ENCODE measurements at regions not wholly inside any gene's neighbourhood (a gene's known extent, or its start where the extent isn't known, plus 50 kb on each side); places are given as distances from the start of the nearest gene placed in this dataset.
"Not testable (repeated sequence)": the region's sequence is repeated elsewhere in the genome, so short reads cannot be mapped to it uniquely, and the experiment has no call there.

- no peak for DNase-seq
These were observed 126.6 kb upstream of the IL12B start for GRCh38 chr5:159456722-159457465.

- no peak for DNase-seq
These were observed 128.0 kb upstream of the IL12B start for GRCh38 chr5:159458217-159458711.

GRCh38 chr5:159459132-159459627, 128.9 kb upstream of the IL12B start:
- DNase-seq = no peak

- peak in 2 of 3 experiments; percentile 2 to 39 for DNase-seq
These were observed 129.8 kb upstream of the IL12B start for GRCh38 chr5:159459951-159460538.

GRCh38 chr5:159463590-159464321, 133.5 kb upstream of the IL12B start:
- peak in 1 of 3 experiments; percentile 2 for DNase-seq

- DNase-seq = peak in 1 of 3 experiments; percentile 15
These were observed 135.3 kb upstream of the IL12B start for GRCh38 chr5:159465604-159466003.

GRCh38 chr5:159467666-159468065, 137.4 kb upstream of the IL12B start:
- no peak for DNase-seq

- peak in 1 of 3 experiments; percentile 1 for DNase-seq
These were observed 139.4 kb upstream of the IL12B start for GRCh38 chr5:159469496-159470372.

GRCh38 chr5:159471904-159472303, 141.6 kb upstream of the IL12B start:
- DNase-seq = no peak

GRCh38 chr5:159475026-159475425, 144.7 kb upstream of the IL12B start:
- no peak for DNase-seq

- DNase-seq = no peak
These were observed 148.7 kb upstream of the IL12B start for GRCh38 chr5:159478950-159479349.

- DNase-seq = no peak
These were observed 150.6 kb upstream of the IL12B start for GRCh38 chr5:159480849-159481248.

- no peak for DNase-seq
These were observed 151.5 kb upstream of the IL12B start for GRCh38 chr5:159481751-159482150.

- DNase-seq = no peak
These were observed 156.5 kb upstream of the IL12B start for GRCh38 chr5:159486836-159487235.

GRCh38 chr5:159488516-159488915, 158.2 kb upstream of the IL12B start:
- no peak for DNase-seq

GRCh38 chr5:159489779-159490178, 159.5 kb upstream of the IL12B start:
- DNase-seq = no peak

- no peak for DNase-seq
These were observed 160.2 kb upstream of the IL12B start for GRCh38 chr5:159490507-159490906.

GRCh38 chr5:159493696-159494095, 163.4 kb upstream of the IL12B start:
- DNase-seq = no peak

- no peak for DNase-seq
These were observed 166.5 kb upstream of the IL12B start for GRCh38 chr5:159496773-159497172.

GRCh38 chr5:159497221-159497620, 166.9 kb upstream of the IL12B start:
- no peak for DNase-seq

GRCh38 chr5:159498630-159499029, 168.3 kb upstream of the IL12B start:
- no peak for DNase-seq

GRCh38 chr5:159502116-159502515, 171.8 kb upstream of the IL12B start:
- DNase-seq = not testable (repeated sequence)

- DNase-seq = no peak
These were observed 172.9 kb upstream of the IL12B start for GRCh38 chr5:159503236-159503635.
